ENCODE measurements at regions not wholly inside any gene's neighbourhood (a gene's known extent, or its start where the extent isn't known, plus 50 kb on each side); places are given as distances from the start of the nearest gene placed in this dataset.

DNA sequence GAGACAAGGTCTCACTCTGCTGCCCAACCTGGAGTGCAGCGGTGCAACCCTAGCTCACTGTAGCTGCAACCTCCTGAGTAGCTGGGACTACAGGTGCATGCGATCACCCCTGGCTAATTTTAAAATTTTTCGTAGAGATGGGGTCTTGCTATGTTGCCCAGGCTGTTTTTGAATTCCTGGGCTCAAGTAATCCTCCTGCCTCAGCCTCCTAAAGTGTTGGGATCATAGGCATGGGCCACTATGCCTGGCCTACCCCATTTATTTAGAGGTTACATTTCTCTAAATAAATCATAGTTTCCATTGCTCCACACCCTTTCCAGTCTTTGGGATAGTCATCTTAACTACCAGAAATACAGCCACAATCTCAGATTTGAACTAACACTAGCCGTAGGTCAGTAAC is 134.7 kb upstream of the CITED2 start:
- TF ChIP-seq, protein P1, sequence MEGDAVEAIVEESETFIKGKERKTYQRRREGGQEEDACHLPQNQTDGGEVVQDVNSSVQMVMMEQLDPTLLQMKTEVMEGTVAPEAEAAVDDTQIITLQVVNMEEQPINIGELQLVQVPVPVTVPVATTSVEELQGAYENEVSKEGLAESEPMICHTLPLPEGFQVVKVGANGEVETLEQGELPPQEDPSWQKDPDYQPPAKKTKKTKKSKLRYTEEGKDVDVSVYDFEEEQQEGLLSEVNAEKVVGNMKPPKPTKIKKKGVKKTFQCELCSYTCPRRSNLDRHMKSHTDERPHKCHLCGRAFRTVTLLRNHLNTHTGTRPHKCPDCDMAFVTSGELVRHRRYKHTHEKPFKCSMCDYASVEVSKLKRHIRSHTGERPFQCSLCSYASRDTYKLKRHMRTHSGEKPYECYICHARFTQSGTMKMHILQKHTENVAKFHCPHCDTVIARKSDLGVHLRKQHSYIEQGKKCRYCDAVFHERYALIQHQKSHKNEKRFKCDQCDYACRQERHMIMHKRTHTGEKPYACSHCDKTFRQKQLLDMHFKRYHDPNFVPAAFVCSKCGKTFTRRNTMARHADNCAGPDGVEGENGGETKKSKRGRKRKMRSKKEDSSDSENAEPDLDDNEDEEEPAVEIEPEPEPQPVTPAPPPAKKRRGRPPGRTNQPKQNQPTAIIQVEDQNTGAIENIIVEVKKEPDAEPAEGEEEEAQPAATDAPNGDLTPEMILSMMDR (IDR thresholded peaks at IDR 0.05; ENCODE audit: poor library complexity) = no peak
- no peak for TF ChIP-seq EZH2 (IDR thresholded peaks at IDR 0.05; ENCODE audit: borderline replicate concordance)

Measured in hepatocyte (in vitro differentiated cells).